ENCODE measurements at regions not wholly inside any gene's neighbourhood (a gene's known extent, or its start where the extent isn't known, plus 50 kb on each side); places are given as distances from the start of the nearest gene placed in this dataset.

GRCh38 chr15:47407692-47408091 lies 309.6 kb upstream of the SEMA6D start:
- no peak for DNase-seq
- no peak overlapping the region for H3K27ac Mint-ChIP-seq
- peaks cover 6% of the 10 kb centered on the region for H3K27me3 Mint-ChIP-seq
- peaks cover 0 to 3% of the 10 kb centered on the region in 2 donors for H3K9me3 Mint-ChIP-seq
- no peak for ATAC-seq
- no peaks in the 10 kb centered on the region for H3K4me1 Mint-ChIP-seq
- no peak overlapping the region for H3K4me3 Mint-ChIP-seq

GRCh38 chr15:47409038-47409437 lies 308.3 kb upstream of the SEMA6D start:
- Mint-ChIP-seq H3K9me3 (peaks cover 0 to 5% of the 10 kb centered on the region in 2 donors), H3K27ac (no peak overlapping the region), H3K4me1 (no peaks in the 10 kb centered on the region)

GRCh38 chr15:47409600-47409999 lies 307.7 kb upstream of the SEMA6D start:
- Mint-ChIP-seq H3K4me1 (no peaks in the 10 kb centered on the region), H3K4me3 (no peak overlapping the region), H3K9me3 (peaks cover 0 to 5% of the 10 kb centered on the region in 2 donors), H3K27me3 (no peaks in the 10 kb centered on the region), H3K27ac (no peak overlapping the region)
- ATAC-seq (no peak), DNase-seq (no peak)

More at GRCh38 chr15:47409038-47409437, 308.3 kb upstream of the SEMA6D start:
- Mint-ChIP-seq H3K4me3 (no peak overlapping the region), H3K27me3 (no peaks in the 10 kb centered on the region)
- DNase-seq, result no peak
- ATAC-seq, result no peak

GRCh38 chr15:47410247-47410646 lies 307.1 kb upstream of the SEMA6D start:
- Mint-ChIP-seq H3K27me3 (no peaks in the 10 kb centered on the region), H3K4me1 (no peaks in the 10 kb centered on the region), H3K9me3 (peaks cover 0 to 5% of the 10 kb centered on the region in 2 donors), H3K4me3 (no peak overlapping the region), H3K27ac (no peak overlapping the region)
- ATAC-seq (no peak), DNase-seq (no peak)

GRCh38 chr15:47411733-47412132 lies 305.6 kb upstream of the SEMA6D start:
- DNase-seq (no peak), ATAC-seq (no peak)
- H3K27me3 Mint-ChIP-seq, result no peaks in the 10 kb centered on the region
- no peaks in the 10 kb centered on the region for H3K4me1 Mint-ChIP-seq
- peaks cover 0 to 5% of the 10 kb centered on the region in 2 donors for H3K9me3 Mint-ChIP-seq
- no peak overlapping the region for H3K4me3 Mint-ChIP-seq
- H3K27ac Mint-ChIP-seq, result no peak overlapping the region

- no peak for ATAC-seq
- no peak for DNase-seq
- Mint-ChIP-seq H3K4me1 (no peaks in the 10 kb centered on the region), H3K27ac (no peak overlapping the region), H3K27me3 (no peaks in the 10 kb centered on the region), H3K9me3 (peaks cover 0 to 5% of the 10 kb centered on the region in 2 donors), H3K4me3 (no peak overlapping the region)
Observed at GRCh38 chr15:47412136-47412535, 305.2 kb upstream of the SEMA6D start.

- ATAC-seq (no peak), DNase-seq (no peak)
- no peaks in the 10 kb centered on the region for H3K27me3 Mint-ChIP-seq
- H3K9me3 Mint-ChIP-seq, result peaks cover 0 to 5% of the 10 kb centered on the region in 2 donors
- no peak overlapping the region for H3K27ac Mint-ChIP-seq
- no peaks in the 10 kb centered on the region for H3K4me1 Mint-ChIP-seq
- H3K4me3 Mint-ChIP-seq, result no peak overlapping the region
Observed at GRCh38 chr15:47412802-47413201, 304.5 kb upstream of the SEMA6D start.

GRCh38 chr15:47414207-47414606 lies 303.1 kb upstream of the SEMA6D start:
- Mint-ChIP-seq H3K27ac (no peak overlapping the region), H3K27me3 (no peaks in the 10 kb centered on the region), H3K4me1 (no peaks in the 10 kb centered on the region), H3K9me3 (peaks cover 0 to 5% of the 10 kb centered on the region in 2 donors), H3K4me3 (no peak overlapping the region)
- no peak for DNase-seq
- ATAC-seq, result no peak

GRCh38 chr15:47415539-47415971 lies 301.8 kb upstream of the SEMA6D start:
- DNase-seq, result no peak
- Mint-ChIP-seq H3K4me1 (no peaks in the 10 kb centered on the region), H3K4me3 (no peak overlapping the region), H3K27me3 (no peaks in the 10 kb centered on the region), H3K27ac (no peak overlapping the region), H3K9me3 (peaks cover 0 to 5% of the 10 kb centered on the region in 2 donors)
- ATAC-seq, result no peak

- ATAC-seq (no peak), DNase-seq (no peak)
- peaks cover 7% of the 10 kb centered on the region for H3K27me3 Mint-ChIP-seq
- H3K9me3 Mint-ChIP-seq, result peaks cover 0 to 4% of the 10 kb centered on the region in 2 donors
- no peak overlapping the region for H3K4me3 Mint-ChIP-seq
- no peak overlapping the region for H3K27ac Mint-ChIP-seq
- no peaks in the 10 kb centered on the region for H3K4me1 Mint-ChIP-seq
Observed at GRCh38 chr15:47422881-47423665, 294.2 kb upstream of the SEMA6D start.

- no peak overlapping the region for H3K27ac Mint-ChIP-seq
- no peak for DNase-seq
- H3K27me3 Mint-ChIP-seq, result peaks cover 7% of the 10 kb centered on the region
Observed at GRCh38 chr15:47427463-47427862, 289.8 kb upstream of the SEMA6D start.

GRCh38 chr15:47429376-47429775 lies 287.9 kb upstream of the SEMA6D start:
- Mint-ChIP-seq H3K4me1 (no peaks in the 10 kb centered on the region), H3K4me3 (no peak overlapping the region), H3K9me3 (peaks cover 0 to 5% of the 10 kb centered on the region in 2 donors), H3K27ac (no peak overlapping the region), H3K27me3 (peaks cover 7% of the 10 kb centered on the region)
- ATAC-seq, result no peak
- DNase-seq, result no peak

More at GRCh38 chr15:47427463-47427862, 289.8 kb upstream of the SEMA6D start:
- no peak for ATAC-seq
- peaks cover 0 to 5% of the 10 kb centered on the region in 2 donors for H3K9me3 Mint-ChIP-seq
- no peaks in the 10 kb centered on the region for H3K4me1 Mint-ChIP-seq
- H3K4me3 Mint-ChIP-seq, result no peak overlapping the region

- Mint-ChIP-seq H3K4me3 (no peak overlapping the region), H3K9me3 (peaks cover 0 to 5% of the 10 kb centered on the region in 2 donors), H3K27me3 (no peaks in the 10 kb centered on the region), H3K27ac (no peak overlapping the region), H3K4me1 (no peaks in the 10 kb centered on the region)
- ATAC-seq, result no peak
- DNase-seq, result no peak
Observed at GRCh38 chr15:47431501-47431900, 285.8 kb upstream of the SEMA6D start.

GRCh38 chr15:47432826-47433225 lies 284.5 kb upstream of the SEMA6D start:
- no peak overlapping the region for H3K4me3 Mint-ChIP-seq
- H3K27ac Mint-ChIP-seq, result no peak overlapping the region
- DNase-seq, result no peak
- H3K4me1 Mint-ChIP-seq, result no peaks in the 10 kb centered on the region
- peaks cover 0 to 5% of the 10 kb centered on the region in 2 donors for H3K9me3 Mint-ChIP-seq
- no peak for ATAC-seq
- H3K27me3 Mint-ChIP-seq, result no peaks in the 10 kb centered on the region

- Mint-ChIP-seq H3K4me1 (no peaks in the 10 kb centered on the region), H3K27me3 (no peaks in the 10 kb centered on the region), H3K27ac (no peak overlapping the region), H3K9me3 (peaks cover 0 to 5% of the 10 kb centered on the region in 2 donors), H3K4me3 (no peak overlapping the region)
- no peak for ATAC-seq
- DNase-seq, result no peak
Observed at GRCh38 chr15:47434596-47434995, 282.7 kb upstream of the SEMA6D start.

GRCh38 chr15:47437491-47437890 lies 279.8 kb upstream of the SEMA6D start:
- Mint-ChIP-seq H3K4me3 (no peak overlapping the region), H3K27me3 (no peaks in the 10 kb centered on the region), H3K9me3 (peaks cover 0 to 8% of the 10 kb centered on the region in 2 donors), H3K4me1 (no peaks in the 10 kb centered on the region), H3K27ac (no peak overlapping the region)
- ATAC-seq (no peak), DNase-seq (no peak)

Data from stimulated activated naive CD8-positive, alpha-beta T cell treated with anti-CD3 and anti-CD28 coated beads, Interleukin-15, amount 100 ng/mL, for 72 hours (primary cell).